Renal cortical epithelial cell (primary cell): ENCODE measurements at regions not wholly inside any gene's neighbourhood (a gene's known extent, or its start where the extent isn't known, plus 50 kb on each side); places are given as distances from the start of the nearest gene placed in this dataset.
"Not testable (repeated sequence)": the region's sequence is repeated elsewhere in the genome, so short reads cannot be mapped to it uniquely, and the experiment has no call there.

Experiments used
- DNase-seq: peaks from one replicate; pipeline ENCODE4 v3.0.0-alpha.2; 2011; ENCODE audit warnings: low read depth

GRCh38 chr16:21363550-21364223 is 85.6 kb upstream of the CRYM start:
- DNase-seq: peak; percentile 70

DNA sequence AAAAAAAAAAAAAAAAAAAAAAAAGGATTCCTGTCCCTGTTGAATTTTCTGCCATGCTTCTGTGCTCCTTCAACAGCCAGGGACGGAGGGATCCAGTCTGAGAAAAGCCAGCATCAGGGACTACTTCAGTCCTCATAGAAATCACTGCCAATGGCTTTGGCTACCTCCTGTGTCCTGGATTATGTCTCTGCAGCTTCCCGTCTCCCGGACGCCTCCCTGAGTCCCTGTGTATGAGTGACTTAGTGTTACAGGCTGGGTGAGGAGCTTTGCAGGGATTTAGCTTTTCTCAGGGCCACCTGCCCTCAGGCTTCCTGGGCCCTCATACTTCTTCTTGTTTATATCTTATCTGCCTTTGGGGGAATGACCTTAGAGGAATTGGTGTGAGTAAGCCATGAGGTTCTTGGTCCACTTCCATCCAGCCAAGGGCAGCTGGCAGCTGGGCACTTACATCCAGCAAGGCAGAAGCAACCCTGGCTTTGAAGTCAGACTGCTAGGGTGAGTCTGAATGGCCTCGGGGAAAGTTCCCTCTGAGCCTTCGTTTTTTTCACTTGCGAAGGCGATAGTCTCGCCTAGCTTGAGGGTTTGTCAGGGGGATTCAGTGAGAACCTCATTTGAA is 83.6 kb upstream of the CRYM start:
- DNase-seq: peak; percentile 25

DNA sequence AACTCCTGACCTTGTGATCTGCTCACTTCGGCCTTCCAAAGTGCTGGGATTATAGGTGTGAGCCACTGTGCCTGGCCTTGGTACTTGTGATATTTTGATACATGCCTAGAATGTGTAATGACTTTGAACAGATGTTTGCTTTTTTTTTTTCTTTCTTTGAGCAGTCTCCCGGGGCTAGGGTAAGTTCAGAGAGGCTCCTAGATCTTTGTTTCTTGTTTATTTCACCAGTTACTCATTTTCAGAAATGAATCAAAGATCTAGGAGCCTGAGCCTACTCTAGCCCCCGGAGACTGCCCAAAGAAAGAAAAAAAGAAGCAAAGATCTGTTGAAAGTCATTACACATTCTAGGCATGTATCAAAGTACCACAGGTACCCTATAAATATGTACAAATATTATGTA is 83.0 kb upstream of the CRYM start:
- not testable (repeated sequence) for DNase-seq

DNA sequence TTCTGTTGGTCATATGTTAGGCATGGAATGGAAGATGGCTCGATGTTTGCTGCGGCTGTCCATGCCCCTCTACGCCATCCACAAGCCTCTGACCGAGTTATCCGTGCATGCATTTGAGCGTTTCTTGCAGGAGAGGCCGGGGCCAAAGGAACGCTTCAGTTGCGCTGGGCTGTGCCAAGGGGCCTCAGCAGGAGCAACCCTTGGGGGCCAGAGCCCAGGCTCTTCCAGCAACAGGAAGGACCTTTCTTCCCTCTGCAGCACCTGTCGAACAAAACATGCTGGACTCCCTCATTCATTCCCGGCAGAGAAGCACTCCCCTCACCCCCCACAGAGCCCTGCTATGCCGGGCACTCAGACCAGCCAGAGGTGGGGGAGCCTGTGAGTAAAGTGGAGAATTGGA is 81.4 kb upstream of the CRYM start:
- DNase-seq: not testable (repeated sequence)

GRCh38 chr16:21358261-21358795 is 80.2 kb upstream of the CRYM start:
- DNase-seq: not testable (repeated sequence)

DNA sequence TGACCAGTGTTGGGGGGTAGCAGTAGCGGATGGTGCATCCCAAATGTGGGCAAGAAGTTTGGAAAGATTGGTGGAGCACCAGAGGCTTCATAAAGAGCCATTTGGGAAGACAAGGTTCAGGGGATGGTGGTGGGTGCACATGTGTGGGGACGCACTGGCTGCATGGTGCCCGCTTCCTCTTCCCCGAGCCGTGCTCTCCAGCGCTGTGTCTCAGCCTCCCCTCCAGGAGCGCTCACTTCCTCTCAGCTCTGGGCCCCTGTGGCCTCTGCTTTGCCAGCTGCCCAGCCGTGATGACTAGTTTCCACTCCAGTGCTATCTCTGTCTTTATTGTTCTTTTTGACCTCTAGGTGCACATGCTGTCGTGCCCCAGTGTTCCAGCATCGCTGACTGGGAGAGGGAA is 78.2 kb upstream of the CRYM start:
- DNase-seq: not testable (repeated sequence)

DNA sequence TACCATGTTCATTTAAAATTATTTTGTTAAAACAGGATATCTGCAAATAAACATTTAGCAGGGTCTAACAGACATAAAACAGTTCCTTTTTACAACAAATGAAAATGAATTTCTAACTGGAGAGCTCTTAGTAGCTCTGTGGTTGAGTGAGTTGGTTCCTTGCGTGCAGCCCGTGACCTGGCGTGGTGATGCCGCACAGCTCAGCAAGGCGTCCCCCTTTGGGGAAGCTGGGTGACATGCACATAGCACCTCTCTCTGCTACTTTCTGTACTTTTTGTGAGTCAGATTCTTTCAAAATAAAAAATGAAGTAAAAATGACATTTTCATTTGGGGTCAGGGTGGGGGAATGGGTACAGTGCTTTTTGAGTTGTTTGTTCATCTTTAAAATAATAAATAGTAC is 73.3 kb upstream of the CRYM start:
- DNase-seq: not testable (repeated sequence)

GRCh38 chr16:21350851-21351250 is 72.8 kb upstream of the CRYM start:
- DNase-seq: not testable (repeated sequence)

DNA sequence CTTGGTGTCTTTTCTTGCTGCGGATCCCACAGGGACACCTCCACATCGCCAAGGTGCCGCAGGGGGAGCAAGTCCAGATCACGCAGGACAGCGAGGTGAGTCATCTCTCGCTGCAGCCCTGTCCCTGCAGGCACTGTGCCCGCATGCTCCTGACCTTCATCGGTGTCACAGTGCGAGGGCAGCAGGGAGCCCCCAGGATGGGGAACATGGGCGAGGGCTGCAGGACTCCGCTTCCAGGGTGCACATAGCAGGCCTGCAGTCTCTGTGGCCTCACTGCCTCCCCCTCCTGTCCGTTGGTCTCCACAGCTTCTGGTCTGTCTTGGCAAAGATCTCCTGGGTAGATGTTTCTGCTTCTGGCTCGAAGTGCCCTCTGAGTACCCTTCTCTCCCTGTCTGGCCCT is 71.2 kb upstream of the CRYM start:
- DNase-seq: not testable (repeated sequence)

GRCh38 chr16:21348815-21349214 is 70.7 kb upstream of the CRYM start:
- not testable (repeated sequence) for DNase-seq

- DNase-seq: not testable (repeated sequence)
Measured at GRCh38 chr16:21347538-21347937, 69.4 kb upstream of the CRYM start.

DNA sequence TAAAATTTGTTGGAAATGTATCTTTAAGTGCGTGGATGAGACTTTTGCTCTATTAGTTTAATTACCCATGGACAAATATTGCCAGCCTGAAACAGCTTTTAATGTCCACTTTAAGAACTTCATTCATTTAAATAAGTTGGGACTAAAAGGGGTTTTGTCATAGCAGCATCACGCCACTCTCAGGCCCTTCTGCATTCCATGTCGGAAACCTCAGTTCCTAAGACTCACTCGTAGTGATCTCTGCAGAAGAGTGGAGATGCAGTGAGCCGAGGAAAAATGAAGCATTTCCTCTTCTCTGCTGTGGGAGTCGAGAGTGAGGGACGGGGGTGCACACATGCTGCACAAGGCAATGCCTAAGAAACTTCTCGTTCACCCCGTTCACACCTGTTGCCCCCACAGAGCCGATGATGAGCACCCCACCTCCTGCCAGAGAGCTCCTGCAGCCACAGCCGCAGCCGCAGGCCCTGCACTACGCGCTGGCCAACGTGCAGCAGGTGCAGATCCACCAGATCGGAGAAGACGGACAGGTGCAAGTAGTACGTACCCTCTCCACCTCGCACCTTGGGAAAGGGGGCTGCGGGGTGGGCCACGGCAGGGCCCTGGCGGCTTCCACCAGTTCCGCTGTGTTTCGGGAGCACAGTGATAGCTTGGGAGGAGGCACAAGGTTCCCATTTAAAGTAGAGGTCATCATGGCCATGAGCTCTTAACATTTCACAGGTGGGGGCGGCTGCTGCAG is 68.8 kb upstream of the CRYM start:
- not testable (repeated sequence) for DNase-seq

DNA sequence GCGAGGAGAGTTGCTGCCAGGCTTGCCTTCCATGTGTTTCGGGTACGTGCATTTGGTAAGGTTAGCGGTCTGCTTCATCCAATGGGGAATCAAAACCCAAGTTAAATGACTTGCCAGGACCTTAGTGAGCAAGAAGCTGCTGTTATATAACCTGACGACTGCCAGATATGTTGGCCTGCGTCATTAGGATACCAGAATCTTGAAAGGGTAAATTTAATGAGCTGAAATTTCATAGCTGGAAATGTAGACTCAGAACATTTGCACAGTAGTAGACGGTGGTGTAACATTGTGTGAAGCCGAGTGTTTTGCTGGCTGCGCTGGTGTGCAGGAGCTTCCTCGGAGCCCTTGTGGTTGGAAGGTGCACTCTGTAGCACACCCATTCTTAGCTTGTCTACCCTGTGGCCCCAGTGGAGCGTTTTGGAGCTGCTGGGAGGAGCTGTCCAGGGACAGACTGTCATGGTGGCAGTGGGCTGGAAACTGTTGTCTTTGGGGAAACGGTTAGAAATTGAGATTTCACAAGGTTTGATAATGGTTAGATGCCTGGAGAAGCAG is 66.3 kb upstream of the CRYM start:
- not testable (repeated sequence) for DNase-seq

DNA sequence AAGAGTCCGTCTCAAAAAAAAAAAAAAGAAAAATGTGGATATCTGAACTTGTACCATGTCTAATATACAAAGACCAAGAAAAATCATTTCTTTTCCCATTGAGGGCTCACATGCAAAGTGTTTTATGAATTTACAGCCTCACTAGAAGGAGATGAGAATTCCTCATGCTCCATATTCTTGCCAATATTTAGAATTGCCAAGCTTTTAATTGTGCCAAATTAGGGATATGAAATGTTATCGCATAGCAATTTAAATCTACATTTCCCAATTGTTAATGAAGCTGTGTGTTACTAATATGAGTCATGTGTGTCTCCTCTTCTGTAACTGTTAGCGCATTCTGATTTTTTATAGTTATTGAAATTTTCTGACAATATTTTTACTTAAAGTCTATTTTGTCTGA is 63.0 kb upstream of the CRYM start:
- no peak for DNase-seq

DNA sequence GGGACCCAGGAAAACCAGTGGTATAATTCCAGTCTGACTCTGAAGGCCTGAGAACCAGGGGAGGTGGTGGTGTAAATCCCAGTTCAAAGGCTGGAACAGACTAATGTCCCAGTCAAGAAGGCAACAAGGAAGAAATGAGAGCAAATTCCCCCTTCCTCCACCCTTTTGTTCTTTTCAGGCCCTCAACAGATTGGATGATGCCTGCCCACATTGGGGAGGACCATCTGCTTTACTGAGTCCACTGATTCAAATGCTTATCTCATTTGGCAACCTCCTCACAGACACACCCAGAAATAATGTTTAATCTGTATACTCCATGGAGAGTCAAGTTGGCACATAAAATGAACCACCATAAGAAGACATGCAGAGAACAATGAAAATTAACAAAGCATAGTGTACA is 61.9 kb upstream of the CRYM start:
- no peak for DNase-seq

DNA sequence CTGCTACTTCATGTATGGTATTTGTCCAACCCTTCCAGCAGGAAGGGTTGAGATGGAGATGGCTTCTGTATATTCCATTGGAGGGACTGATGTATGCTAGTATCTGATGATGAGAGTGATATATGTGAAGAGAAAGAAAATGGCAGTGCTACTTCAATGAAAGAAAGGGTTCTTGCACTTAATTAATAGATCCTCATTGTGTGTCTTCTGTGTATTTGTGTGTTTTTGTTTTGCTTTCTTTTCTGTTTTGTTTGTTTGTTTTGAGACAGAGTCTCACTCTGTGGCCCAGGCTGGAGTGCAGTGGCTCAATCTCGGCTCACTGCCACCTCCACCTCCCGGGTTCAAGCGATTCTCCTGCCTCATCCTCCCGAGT is 61.2 kb upstream of the CRYM start:
- no peak for DNase-seq

GRCh38 chr16:21338537-21339268 is 60.6 kb upstream of the CRYM start:
- DNase-seq: no peak

DNA sequence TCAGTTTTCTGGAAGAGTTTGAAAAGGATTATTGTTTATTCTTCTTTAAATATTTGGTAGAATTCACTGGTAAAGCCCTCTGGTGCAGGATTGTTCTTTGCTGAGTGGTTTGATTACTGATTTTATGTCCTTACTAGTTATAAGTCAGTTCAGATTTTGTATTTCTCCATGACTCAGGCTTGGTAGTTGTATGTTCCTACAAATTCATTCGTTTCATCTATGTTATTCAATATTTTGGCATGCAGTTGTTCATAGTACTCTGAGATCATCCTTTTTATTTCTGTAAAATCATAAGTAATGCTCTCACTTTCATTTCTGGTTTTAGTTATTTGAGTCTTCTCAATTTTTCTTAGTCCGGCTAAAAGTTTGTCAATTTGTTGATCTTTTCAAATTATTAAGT is 58.1 kb upstream of the CRYM start:
- no peak for DNase-seq

DNA sequence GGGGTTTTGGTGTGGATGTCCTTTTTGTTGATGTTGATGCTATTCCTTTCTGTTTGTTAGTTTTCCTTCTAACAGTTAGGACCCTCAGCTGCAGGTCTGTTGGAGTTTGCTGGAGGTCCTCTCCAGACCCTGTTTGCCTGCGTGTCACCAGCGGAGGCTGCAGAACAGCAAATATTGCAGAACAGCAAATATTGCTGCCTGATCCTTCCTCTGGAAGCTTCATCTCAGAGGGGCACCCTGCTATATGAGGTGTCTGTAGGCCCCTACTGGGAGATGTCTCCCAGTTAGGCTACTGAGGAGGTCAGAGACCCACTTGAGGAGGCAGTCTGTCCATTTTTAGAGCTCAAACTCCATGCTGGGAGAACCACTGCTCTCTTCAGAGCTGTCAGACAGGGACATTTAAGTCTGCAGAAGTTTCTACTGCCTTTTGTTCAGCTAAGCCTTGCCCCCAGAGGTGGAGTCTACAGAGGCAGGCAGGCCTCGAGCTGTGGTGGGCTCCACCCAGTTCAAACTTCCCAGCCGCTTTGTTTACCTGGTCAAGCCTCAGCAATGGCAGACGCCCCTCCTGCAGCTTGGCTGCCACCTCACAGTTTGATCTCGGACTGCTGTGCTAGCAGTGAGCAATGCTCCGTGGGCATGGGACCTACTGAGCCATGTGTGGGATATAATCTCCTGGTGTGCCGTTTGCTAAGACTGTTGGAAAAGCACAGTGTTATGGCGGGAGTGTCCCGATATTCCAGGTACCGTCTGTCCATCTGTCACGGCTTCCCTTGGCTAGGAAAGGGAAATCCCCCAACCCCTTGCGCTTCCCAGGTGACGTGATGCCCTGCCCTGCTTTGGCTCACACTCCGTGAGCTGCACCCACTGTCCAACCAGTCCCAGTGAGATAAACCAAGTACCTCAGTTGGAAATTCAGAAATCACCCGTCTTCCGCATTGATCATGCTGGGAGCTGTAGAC is 56.4 kb upstream of the CRYM start:
- DNase-seq: not testable (repeated sequence)

DNA sequence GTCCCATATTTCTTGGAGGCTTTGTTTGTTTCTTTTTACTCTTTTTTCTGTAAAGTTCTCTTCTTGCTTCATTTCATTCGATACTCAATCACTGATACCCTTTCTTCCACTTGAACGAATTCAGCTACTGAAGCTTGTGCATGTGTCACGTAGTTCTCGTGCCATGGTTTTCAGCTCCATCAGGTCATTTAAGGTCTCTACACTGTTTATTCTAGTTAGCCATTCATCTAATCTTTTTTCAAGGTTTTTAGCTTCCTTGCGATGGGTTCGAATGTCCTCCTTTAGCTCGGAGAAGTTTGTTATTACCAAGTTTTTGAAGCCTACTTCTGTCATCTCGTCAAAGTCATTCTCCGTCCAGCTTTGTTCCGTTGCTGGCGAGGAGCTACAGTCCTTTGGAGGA is 55.6 kb upstream of the CRYM start:
- not testable (repeated sequence) for DNase-seq
